DOHH2 (cell line): ENCODE measurements at regions not wholly inside any gene's neighbourhood (a gene's known extent, or its start where the extent isn't known, plus 50 kb on each side); places are given as distances from the start of the nearest gene placed in this dataset.

ENCODE experiments used
- EZH2phosphoT487 ChIP-seq: fragments of 200-600 bp; sonication (generic); IDR thresholded peaks from 2 replicates; pipeline ENCODE4 v1.6.1; 2017; ENCODE audit warnings: borderline replicate concordance, mild to moderate bottlenecking, antibody characterized with exemption, low read length, moderate library complexity, mixed read lengths
- TF ChIP-seq, protein P1 (sequence below): fragments of 200-600 bp; sonication (generic); IDR thresholded peaks from one replicate; pipeline ENCODE4 v1.5.1; 2014; ENCODE audit warnings: antibody characterized with exemption, mild to moderate bottlenecking, low read depth, low read length; ENCODE audit not compliant: poor library complexity, severe bottlenecking

- TF ChIP-seq, protein P1, sequence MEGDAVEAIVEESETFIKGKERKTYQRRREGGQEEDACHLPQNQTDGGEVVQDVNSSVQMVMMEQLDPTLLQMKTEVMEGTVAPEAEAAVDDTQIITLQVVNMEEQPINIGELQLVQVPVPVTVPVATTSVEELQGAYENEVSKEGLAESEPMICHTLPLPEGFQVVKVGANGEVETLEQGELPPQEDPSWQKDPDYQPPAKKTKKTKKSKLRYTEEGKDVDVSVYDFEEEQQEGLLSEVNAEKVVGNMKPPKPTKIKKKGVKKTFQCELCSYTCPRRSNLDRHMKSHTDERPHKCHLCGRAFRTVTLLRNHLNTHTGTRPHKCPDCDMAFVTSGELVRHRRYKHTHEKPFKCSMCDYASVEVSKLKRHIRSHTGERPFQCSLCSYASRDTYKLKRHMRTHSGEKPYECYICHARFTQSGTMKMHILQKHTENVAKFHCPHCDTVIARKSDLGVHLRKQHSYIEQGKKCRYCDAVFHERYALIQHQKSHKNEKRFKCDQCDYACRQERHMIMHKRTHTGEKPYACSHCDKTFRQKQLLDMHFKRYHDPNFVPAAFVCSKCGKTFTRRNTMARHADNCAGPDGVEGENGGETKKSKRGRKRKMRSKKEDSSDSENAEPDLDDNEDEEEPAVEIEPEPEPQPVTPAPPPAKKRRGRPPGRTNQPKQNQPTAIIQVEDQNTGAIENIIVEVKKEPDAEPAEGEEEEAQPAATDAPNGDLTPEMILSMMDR = no peak
- TF ChIP-seq EZH2phosphoT487 = no peak
Measured at GRCh38 chr18:65954372-65954771, 203.6 kb downstream of the CDH7 start.
